ENCODE measurements at regions not wholly inside any gene's neighbourhood (a gene's known extent, or its start where the extent isn't known, plus 50 kb on each side); places are given as distances from the start of the nearest gene placed in this dataset.
"Not testable (repeated sequence)": the region's sequence is repeated elsewhere in the genome, so short reads cannot be mapped to it uniquely, and the experiment has no call there.

- intact Hi-C loops (cut with micrococcal nuclease), result no loop called here
These were observed 50.1 kb upstream of the LTA4H start for GRCh38 chr12:96085475-96085874.

GRCh38 chr12:96086190-96086589 lies 50.8 kb upstream of the LTA4H start:
- intact Hi-C loops (cut with micrococcal nuclease), result not testable (repeated sequence)

- intact Hi-C loops (cut with micrococcal nuclease), result no loop called here
These were observed 56.4 kb upstream of the LTA4H start for GRCh38 chr12:96091833-96092232.

- intact Hi-C loops (cut with micrococcal nuclease), result no loop called here
These were observed 58.3 kb upstream of the LTA4H start for GRCh38 chr12:96093543-96094196.

GRCh38 chr12:96094201-96094600 lies 58.8 kb upstream of the LTA4H start:
- intact Hi-C loops (cut with micrococcal nuclease), result no loop called here

GRCh38 chr12:96098631-96099030 lies 63.2 kb upstream of the LTA4H start:
- intact Hi-C loops (cut with micrococcal nuclease), result no loop called here

- intact Hi-C loops (cut with micrococcal nuclease), result no loop called here
These were observed 64.0 kb upstream of the LTA4H start for GRCh38 chr12:96099421-96099820.

- intact Hi-C loops (cut with micrococcal nuclease), result no loop called here
These were observed 64.6 kb upstream of the LTA4H start for GRCh38 chr12:96099986-96100385.

- intact Hi-C loops (cut with micrococcal nuclease), result no loop called here
These were observed 66.4 kb upstream of the LTA4H start for GRCh38 chr12:96101806-96102205.

- intact Hi-C loops (cut with micrococcal nuclease), result no loop called here
These were observed 67.8 kb upstream of the LTA4H start for GRCh38 chr12:96103067-96103644.

GRCh38 chr12:96104566-96104965 lies 69.2 kb upstream of the LTA4H start:
- intact Hi-C loops (cut with micrococcal nuclease), result no loop called here

- intact Hi-C loops (cut with micrococcal nuclease), result no loop called here
These were observed 70.8 kb upstream of the LTA4H start for GRCh38 chr12:96106137-96106536.

GRCh38 chr12:96107236-96107635 lies 71.8 kb upstream of the LTA4H start:
- intact Hi-C loops (cut with micrococcal nuclease), result no loop called here

- intact Hi-C loops (cut with micrococcal nuclease), result no loop called here
These were observed 72.9 kb upstream of the LTA4H start for GRCh38 chr12:96108321-96108720.

GRCh38 chr12:96108941-96109340 lies 73.6 kb upstream of the LTA4H start:
- intact Hi-C loops (cut with micrococcal nuclease), result not testable (repeated sequence)

- intact Hi-C loops (cut with micrococcal nuclease), result no loop called here
These were observed 77.3 kb upstream of the LTA4H start for GRCh38 chr12:96112733-96113132.

- intact Hi-C loops (cut with micrococcal nuclease), result no loop called here
These were observed 76.7 kb upstream of the ELK3 start for GRCh38 chr12:96117460-96117859.

- intact Hi-C loops (cut with micrococcal nuclease), result no loop called here
These were observed 73.6 kb upstream of the ELK3 start for GRCh38 chr12:96120359-96121100.

- intact Hi-C loops (cut with micrococcal nuclease), result no loop called here
These were observed 72.9 kb upstream of the ELK3 start for GRCh38 chr12:96121271-96121711.

GRCh38 chr12:96128292-96128691 lies 65.9 kb upstream of the ELK3 start:
- intact Hi-C loops (cut with micrococcal nuclease), result not testable (repeated sequence)

GRCh38 chr12:96130396-96131059 lies 63.6 kb upstream of the ELK3 start:
- intact Hi-C loops (cut with micrococcal nuclease), result no loop called here

- intact Hi-C loops (cut with micrococcal nuclease), result no loop called here
These were observed 62.9 kb upstream of the ELK3 start for GRCh38 chr12:96131230-96131788.

Data from T-helper 2 cell treated with Interferon-gamma antibody and Interleukin-4, amounts not matched to agents 100 ng/mL and 5 ng/mL, for 36 hours (primary cell).